ENCODE measurements at regions not wholly inside any gene's neighbourhood (a gene's known extent, or its start where the extent isn't known, plus 50 kb on each side); places are given as distances from the start of the nearest gene placed in this dataset.

GRCh38 chr1:65581119-65581518 lies 160.7 kb downstream of the LEPR start:
- TF ChIP-seq POLR2A (IDR thresholded peaks at IDR 0.05) (no peak), CTCF (IDR thresholded peaks at IDR 0.05) (no peak)

Measured in sigmoid colon (tissue), 3 donors.